ENCODE measurements at regions not wholly inside any gene's neighbourhood (a gene's known extent, or its start where the extent isn't known, plus 50 kb on each side); places are given as distances from the start of the nearest gene placed in this dataset.

- no peak for DNase-seq (ENCODE audit: low spot score)
- Histone ChIP-seq H3K4me3 (ENCODE audit: low read depth, low read length, poor library complexity, severe bottlenecking) (no peak overlapping the region), H3K27me3 (replicated peaks; ENCODE audit: insufficient read depth, low read depth, low read length, poor library complexity) (peaks cover 57% of the 10 kb centered on the region), H3K36me3 (ENCODE audit: insufficient read depth, low read length, poor library complexity, severe bottlenecking) (no peaks in the 10 kb centered on the region), H3K27ac (ENCODE audit: low read depth, low read length, poor library complexity, severe bottlenecking) (no peak overlapping the region), H3K4me1 (ENCODE audit: insufficient read depth, low read length, poor library complexity, severe bottlenecking) (no peaks in the 10 kb centered on the region), H3K9me3 (ENCODE audit: low read depth, low read length, poor library complexity, severe bottlenecking) (no peaks in the 10 kb centered on the region)
- no TSS peak for BruUV-seq (replicated peaks)
- ChIA-PET CTCF (no interaction called here), POLR2A (ENCODE audit: low non-redundant PET) (no interaction called here)
- no peak for TF ChIP-seq CTCF (conservative IDR thresholded peaks at IDR 0.05; ENCODE audit: low read depth, low read length)
- no peak for TF ChIP-seq EZH2 (IDR thresholded peaks at IDR 0.05; ENCODE audit: borderline replicate concordance, low read depth, low read length, poor library complexity, severe bottlenecking)
- intact Hi-C loops (cut with micrococcal nuclease; ENCODE audit: unreplicated experiment), result no loop called here
These were observed 125.5 kb upstream of the RMST start for GRCh38 chr12:97336900-97337751.

DNA sequence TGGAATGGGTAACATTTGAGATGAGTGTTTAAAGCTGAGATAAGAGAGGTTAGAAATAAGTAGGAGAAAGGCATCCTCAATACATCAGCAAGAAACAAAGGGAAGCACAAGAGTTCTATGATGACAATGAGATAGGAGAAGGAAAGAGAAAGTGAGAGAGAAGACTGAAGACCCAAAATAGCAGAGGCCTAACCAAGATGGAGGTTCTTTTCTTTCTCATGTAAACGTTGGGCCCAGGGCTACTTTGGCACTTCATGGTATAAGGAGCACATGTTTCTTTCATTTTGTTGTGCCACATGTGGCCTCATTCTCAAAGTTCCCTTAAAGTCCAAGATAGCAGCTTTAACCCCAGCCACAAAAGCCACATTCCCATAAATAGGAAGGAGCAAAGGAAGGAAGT is 120.5 kb upstream of the RMST start:
- H3K4me3 ChIP-seq (ENCODE audit: low read depth, low read length, poor library complexity, severe bottlenecking), result no peak overlapping the region
- H3K27ac ChIP-seq (ENCODE audit: low read depth, low read length, poor library complexity, severe bottlenecking), result no peak overlapping the region
- no TSS peak for BruUV-seq (replicated peaks)
- no peaks in the 10 kb centered on the region for H3K9me3 ChIP-seq (ENCODE audit: low read depth, low read length, poor library complexity, severe bottlenecking)
- intact Hi-C loops (cut with micrococcal nuclease; ENCODE audit: unreplicated experiment), result no loop called here
- peaks cover 14% of the 10 kb centered on the region for H3K27me3 ChIP-seq (replicated peaks; ENCODE audit: insufficient read depth, low read depth, low read length, poor library complexity)
- no peak for DNase-seq (ENCODE audit: low spot score)
- no peaks in the 10 kb centered on the region for H3K4me1 ChIP-seq (ENCODE audit: insufficient read depth, low read length, poor library complexity, severe bottlenecking)
- no peaks in the 10 kb centered on the region for H3K36me3 ChIP-seq (ENCODE audit: insufficient read depth, low read length, poor library complexity, severe bottlenecking)
- ChIA-PET POLR2A (ENCODE audit: low non-redundant PET) (no interaction called here), CTCF (no interaction called here)
- TF ChIP-seq CTCF (conservative IDR thresholded peaks at IDR 0.05; ENCODE audit: low read depth, low read length), result no peak
- TF ChIP-seq EZH2 (IDR thresholded peaks at IDR 0.05; ENCODE audit: borderline replicate concordance, low read depth, low read length, poor library complexity, severe bottlenecking), result no peak

DNA sequence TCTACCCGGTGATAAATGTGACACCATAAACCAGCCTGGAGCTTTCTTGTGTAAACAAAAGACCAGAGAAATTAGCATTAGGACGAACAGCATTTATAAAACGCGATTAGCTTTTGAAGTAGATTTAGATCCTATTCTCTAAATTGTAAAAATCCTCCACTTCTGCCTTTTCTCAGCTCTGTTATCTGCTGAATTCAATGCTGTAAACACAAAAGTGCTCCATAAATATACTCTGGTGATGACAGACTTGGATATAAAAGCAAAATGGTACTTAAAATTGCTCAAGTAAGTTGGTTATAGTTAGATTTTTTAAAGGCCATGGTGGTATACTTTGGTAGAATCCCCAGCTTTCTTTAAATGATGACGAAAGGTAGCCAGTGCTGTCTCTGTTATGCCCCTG is 114.6 kb upstream of the RMST start:
- H3K27ac ChIP-seq (ENCODE audit: low read depth, low read length, poor library complexity, severe bottlenecking), result no peak overlapping the region
- CTCF ChIA-PET, result no interaction called here
- no peak for TF ChIP-seq EZH2 (IDR thresholded peaks at IDR 0.05; ENCODE audit: borderline replicate concordance, low read depth, low read length, poor library complexity, severe bottlenecking)
- no peak for TF ChIP-seq CTCF (conservative IDR thresholded peaks at IDR 0.05; ENCODE audit: low read depth, low read length)
- BruUV-seq (replicated peaks), result no TSS peak
- H3K27me3 ChIP-seq (replicated peaks; ENCODE audit: insufficient read depth, low read depth, low read length, poor library complexity), result no peaks in the 10 kb centered on the region
- intact Hi-C loops (cut with micrococcal nuclease; ENCODE audit: unreplicated experiment), result no loop called here
- no peak for DNase-seq (ENCODE audit: low spot score)
- H3K4me1 ChIP-seq (ENCODE audit: insufficient read depth, low read length, poor library complexity, severe bottlenecking), result no peaks in the 10 kb centered on the region
- H3K4me3 ChIP-seq (ENCODE audit: low read depth, low read length, poor library complexity, severe bottlenecking), result no peak overlapping the region
- H3K9me3 ChIP-seq (ENCODE audit: low read depth, low read length, poor library complexity, severe bottlenecking), result no peaks in the 10 kb centered on the region
- POLR2A ChIA-PET (ENCODE audit: low non-redundant PET), result no interaction called here
- H3K36me3 ChIP-seq (ENCODE audit: insufficient read depth, low read length, poor library complexity, severe bottlenecking), result no peaks in the 10 kb centered on the region

Measured in A673 (cell line).